GM13976 (cell line): ENCODE measurements at regions not wholly inside any gene's neighbourhood (a gene's known extent, or its start where the extent isn't known, plus 50 kb on each side); places are given as distances from the start of the nearest gene placed in this dataset.

Experiments
- DNase-seq: peaks from one replicate; pipeline ENCODE4 v3.0.0; 2012; ENCODE audit warnings: low spot score
- CTCF ChIP-seq: IDR thresholded peaks from 2 replicates; pipeline ENCODE4 v1.5.1; 2012; ENCODE audit warnings: borderline replicate concordance, mild to moderate bottlenecking; ENCODE audit not compliant: insufficient read depth; ENCODE audit errors: extremely low read depth, missing control alignments, control extremely low read depth
- in situ Hi-C: fragments of 300-500 bp; cut with MboI; formaldehyde crosslinking; loops from one replicate; pipeline ENCODE4 v1.12.0; 2022; ENCODE audit warnings: low sequenced_read_pairs, mixed read lengths, inconsistent platforms; ENCODE audit not compliant: unreplicated experiment

GRCh38 chr3:106765342-106765741, 611.9 kb upstream of the CCDC54 start:
- no peak for DNase-seq
- in situ Hi-C loops, result no loop called here
- no peak for TF ChIP-seq CTCF

- no peak for TF ChIP-seq CTCF
- in situ Hi-C loops, result no loop called here
- DNase-seq, result no peak
These were observed 608.2 kb upstream of the CCDC54 start for GRCh38 chr3:106768941-106769480.

GRCh38 chr3:106773795-106774194, 603.4 kb upstream of the CCDC54 start:
- no peak for DNase-seq
- TF ChIP-seq CTCF, result no peak
- in situ Hi-C loops, result no loop called here

GRCh38 chr3:106783231-106783630, 594.0 kb upstream of the CCDC54 start:
- no peak for DNase-seq
- TF ChIP-seq CTCF, result no peak
- in situ Hi-C loops, result no loop called here

GRCh38 chr3:106789276-106789675, 588.0 kb upstream of the CCDC54 start:
- DNase-seq, result no peak
- in situ Hi-C loops, result no loop called here
- no peak for TF ChIP-seq CTCF

GRCh38 chr3:106792716-106793115, 584.5 kb upstream of the CCDC54 start:
- no peak for TF ChIP-seq CTCF

GRCh38 chr3:106794442-106794841, 582.8 kb upstream of the CCDC54 start:
- no peak for TF ChIP-seq CTCF
- no peak for DNase-seq

More at GRCh38 chr3:106792716-106793115, 584.5 kb upstream of the CCDC54 start:
- no peak for DNase-seq
- in situ Hi-C loops, result no loop called here

More at GRCh38 chr3:106794442-106794841, 582.8 kb upstream of the CCDC54 start:
- in situ Hi-C loops, result no loop called here
